DMS53 (cell line): ENCODE measurements at regions not wholly inside any gene's neighbourhood (a gene's known extent, or its start where the extent isn't known, plus 50 kb on each side); places are given as distances from the start of the nearest gene placed in this dataset.

Source experiments
- DNase-seq: peaks from one replicate; lab custom pipeline; 2025; lab: John Stamatoyannopoulos, UW

- no peak for DNase-seq
These were observed 157.9 kb downstream of the CD83 start for GRCh38 chr6:14275493-14275851.

DNA sequence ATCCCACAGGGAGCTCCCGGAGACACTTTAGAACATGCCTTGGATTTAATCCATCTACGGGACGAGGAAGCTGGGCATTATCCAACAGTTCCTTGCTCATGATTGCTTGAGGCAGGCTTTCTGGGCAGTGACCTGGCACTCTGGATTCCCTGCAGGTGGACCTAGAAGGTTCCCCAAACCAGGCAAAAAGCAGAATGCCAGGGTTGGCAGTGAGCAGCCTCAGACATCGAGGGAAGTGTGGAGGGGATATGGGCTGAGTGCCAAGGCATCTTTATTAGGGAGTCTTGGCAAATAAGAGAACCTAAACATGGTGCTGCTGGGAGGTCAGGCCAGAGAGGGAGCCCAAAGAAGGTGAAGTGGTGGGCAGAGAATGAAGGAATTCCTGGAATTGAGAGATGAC is 158.5 kb downstream of the CD83 start:
- no peak for DNase-seq

- DNase-seq = no peak
These were observed 159.3 kb downstream of the CD83 start for GRCh38 chr6:14276667-14277404.

DNA sequence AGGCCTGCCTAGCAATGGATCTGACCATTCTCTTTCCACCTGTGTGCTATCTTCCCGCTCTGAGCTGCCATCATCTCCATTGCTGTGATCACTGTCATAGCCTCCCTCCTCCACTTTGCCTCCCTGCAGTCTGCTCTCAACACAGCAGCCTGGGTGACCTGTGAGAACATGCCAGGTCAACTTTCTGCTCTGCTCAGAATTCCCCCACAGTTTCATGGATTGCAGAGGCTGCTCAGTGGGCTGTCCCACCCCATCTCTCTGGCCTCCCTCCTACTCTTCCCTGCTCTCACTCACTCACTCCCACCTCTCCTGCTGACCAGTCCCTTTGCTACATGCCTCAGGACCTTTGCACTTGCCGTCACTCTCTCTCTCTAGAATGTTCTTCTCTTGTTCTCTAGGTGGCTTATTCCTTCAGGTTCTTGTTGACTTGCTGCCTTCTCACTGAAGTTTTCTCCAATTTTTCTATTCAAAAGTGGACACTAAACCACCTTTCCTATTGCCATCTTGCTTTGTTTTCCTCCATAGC is 159.9 kb downstream of the CD83 start:
- DNase-seq = no peak

DNA sequence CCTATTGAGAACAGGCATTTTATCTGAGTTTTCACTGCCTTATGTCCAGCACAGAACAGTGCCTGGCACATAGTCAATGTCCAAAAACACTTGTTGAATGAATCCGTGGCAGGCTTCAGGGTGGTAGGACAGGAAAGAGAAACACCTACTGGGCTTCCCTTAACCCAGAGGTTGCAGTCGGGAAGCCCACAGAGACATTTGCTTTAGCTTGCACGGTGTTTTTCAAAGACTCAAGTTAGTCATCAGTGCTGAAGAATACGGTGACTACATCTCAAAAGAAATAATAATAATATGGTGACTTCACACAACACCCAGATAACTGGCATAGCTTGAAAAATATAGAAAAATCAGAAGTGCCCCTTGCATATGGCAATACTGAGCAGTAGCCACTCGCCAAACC is 160.4 kb downstream of the CD83 start:
- no peak for DNase-seq

DNA sequence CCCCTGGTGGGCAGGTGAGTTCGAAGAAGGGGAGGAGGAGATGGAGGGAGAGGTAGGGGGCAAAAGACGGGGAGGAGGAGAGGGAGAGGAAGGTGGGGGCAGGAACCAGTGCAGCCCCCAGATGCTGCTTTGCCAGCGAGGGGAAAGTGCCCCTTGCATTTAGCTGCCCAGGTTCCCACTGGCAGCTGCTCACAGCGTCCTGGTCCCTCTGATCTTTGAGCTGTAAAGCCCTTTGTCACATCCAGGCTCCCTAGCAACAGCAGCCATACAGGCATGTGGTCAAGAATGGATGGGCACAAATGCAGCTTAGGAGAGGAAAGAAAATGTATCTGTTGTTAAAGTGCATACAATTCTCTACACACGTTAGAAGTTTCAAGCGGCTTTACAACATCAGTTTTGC is 160.9 kb downstream of the CD83 start:
- no peak for DNase-seq

- no peak for DNase-seq
These were observed 162.5 kb downstream of the CD83 start for GRCh38 chr6:14280006-14280510.

- DNase-seq = no peak
These were observed 163.3 kb downstream of the CD83 start for GRCh38 chr6:14280766-14281293.

- DNase-seq = no peak
These were observed 164.5 kb downstream of the CD83 start for GRCh38 chr6:14281811-14282660.

GRCh38 chr6:14282854-14283505 is 165.4 kb downstream of the CD83 start:
- no peak for DNase-seq

- DNase-seq = peak; percentile 12
These were observed 166.1 kb downstream of the CD83 start for GRCh38 chr6:14283600-14284235.

GRCh38 chr6:14284969-14285590 is 167.5 kb downstream of the CD83 start:
- DNase-seq = no peak

GRCh38 chr6:14286144-14286543 is 168.6 kb downstream of the CD83 start:
- no peak for DNase-seq

GRCh38 chr6:14286634-14287428 is 169.3 kb downstream of the CD83 start:
- no peak for DNase-seq

GRCh38 chr6:14287707-14288106 is 170.1 kb downstream of the CD83 start:
- no peak for DNase-seq

DNA sequence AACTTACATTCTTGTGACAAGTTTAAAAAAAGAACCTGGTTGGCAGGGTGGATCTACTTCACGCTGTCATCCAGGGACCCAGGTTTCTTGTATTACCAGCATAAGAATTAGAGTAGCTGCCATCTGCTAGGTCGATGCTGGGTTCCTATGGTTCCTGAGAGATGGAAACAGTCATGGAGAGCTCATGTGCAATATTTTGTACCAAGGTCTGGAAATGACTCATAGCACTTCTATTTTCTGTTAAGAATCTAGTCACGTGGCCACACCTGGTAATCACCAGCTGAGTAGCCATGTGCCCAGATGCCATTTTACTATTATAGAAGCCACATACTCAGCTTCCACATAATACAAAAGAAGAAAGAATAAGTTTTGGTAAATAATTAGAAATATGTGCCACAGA is 171.3 kb downstream of the CD83 start:
- DNase-seq = peak; percentile 27

DNA sequence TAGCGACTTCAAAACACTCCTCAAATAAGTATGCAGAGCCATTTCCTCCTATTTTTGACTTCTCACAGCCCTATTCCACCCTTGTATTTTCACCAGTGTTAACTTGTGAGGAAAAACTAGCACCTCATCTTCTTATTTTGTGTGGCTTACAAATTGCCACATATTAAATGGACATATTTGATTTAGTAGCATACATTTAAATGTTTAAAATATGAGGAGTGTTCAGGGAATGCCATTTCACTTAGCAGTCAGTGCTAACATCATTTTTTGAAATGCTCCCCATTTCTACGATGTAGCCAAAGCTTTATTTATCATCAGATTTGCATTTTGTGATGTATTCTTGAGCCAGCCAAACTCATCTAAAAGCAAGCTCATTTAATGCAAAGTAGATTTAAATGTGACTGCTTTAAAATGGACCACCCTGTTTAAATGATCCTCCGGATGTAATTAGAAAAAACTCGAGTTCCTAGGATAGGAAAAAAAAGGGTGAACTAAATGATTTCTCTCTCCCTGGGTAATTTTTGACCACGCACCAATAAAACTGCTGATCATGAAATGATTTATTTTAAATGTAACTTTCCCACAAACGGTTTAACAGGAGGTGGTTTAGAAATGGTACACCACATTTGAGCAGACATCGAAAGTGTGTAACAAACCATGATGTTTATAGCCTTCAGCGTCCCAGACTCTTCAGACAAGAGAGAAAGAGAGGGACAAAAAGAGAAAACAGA is 172.6 kb downstream of the CD83 start:
- no peak for DNase-seq

- DNase-seq = peak; percentile 24
These were observed 173.3 kb downstream of the CD83 start for GRCh38 chr6:14290772-14291330.

GRCh38 chr6:14291331-14291730 is 173.8 kb downstream of the CD83 start:
- no peak for DNase-seq
